Nephron (organoid): ENCODE measurements at regions not wholly inside any gene's neighbourhood (a gene's known extent, or its start where the extent isn't known, plus 50 kb on each side); places are given as distances from the start of the nearest gene placed in this dataset.
"Not testable (repeated sequence)": the region's sequence is repeated elsewhere in the genome, so short reads cannot be mapped to it uniquely, and the experiment has no call there.

ENCODE experiments used
- H3K27ac Mint-ChIP-seq, 3 experiments: 2 replicates each; pipeline ENCODE4 v1.8.0; 2020; ENCODE audit warnings: mixed read lengths in 3 of 3, mild to moderate bottlenecking in 2 of 3, moderate library complexity in 1 of 3
- H3K27me3 Mint-ChIP-seq: 2 replicates; pipeline ENCODE4 v1.8.0; 2021; ENCODE audit warnings: low read depth, mild to moderate bottlenecking, moderate library complexity, mixed read lengths
- H3K36me3 Mint-ChIP-seq: 2 replicates; pipeline ENCODE4 v1.8.0; 2020; ENCODE audit warnings: low read depth, mixed read lengths
- H3K4me1 Mint-ChIP-seq: 2 replicates; pipeline ENCODE4 v1.8.0; 2020; ENCODE audit warnings: mixed read lengths
- H3K4me3 Mint-ChIP-seq, 3 experiments: 2 replicates each; pipeline ENCODE4 v1.8.0; 2020; ENCODE audit warnings: mild to moderate bottlenecking in 3 of 3, mixed read lengths in 3 of 3, moderate library complexity in 2 of 3
- H3K9me3 Mint-ChIP-seq: 2 replicates; pipeline ENCODE4 v1.8.0; 2020; ENCODE audit warnings: mixed read lengths
- TF ChIP-seq, protein P1 (sequence below), 3 experiments: fragments of 200-600 bp; sonication (generic); IDR thresholded peaks; one replicate each; pipeline ENCODE4 v1.5.0; 2021; ENCODE audit warnings: antibody characterized with exemption in 3 of 3; ENCODE audit not compliant: unreplicated experiment in 3 of 3

DNA sequence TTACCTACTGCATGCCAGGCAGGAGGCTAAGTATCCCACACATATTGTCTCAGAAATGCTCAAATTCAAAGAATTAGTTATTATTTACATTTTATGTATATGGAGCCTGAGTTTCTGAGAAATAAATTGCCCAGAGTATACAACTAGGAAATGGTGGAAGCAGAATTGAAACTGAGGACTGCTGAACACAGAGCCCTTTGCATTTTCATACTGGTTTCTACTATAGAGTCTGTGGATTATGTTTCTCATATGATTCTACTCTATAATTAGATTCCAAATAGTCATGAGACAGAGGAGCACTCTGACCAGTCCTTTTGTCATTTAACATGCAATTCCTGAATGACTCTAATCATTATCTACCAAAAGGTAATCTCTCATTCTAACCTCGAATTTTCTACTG lies 254.3 kb downstream of the LMBRD1 start:
- TF ChIP-seq, protein P1, sequence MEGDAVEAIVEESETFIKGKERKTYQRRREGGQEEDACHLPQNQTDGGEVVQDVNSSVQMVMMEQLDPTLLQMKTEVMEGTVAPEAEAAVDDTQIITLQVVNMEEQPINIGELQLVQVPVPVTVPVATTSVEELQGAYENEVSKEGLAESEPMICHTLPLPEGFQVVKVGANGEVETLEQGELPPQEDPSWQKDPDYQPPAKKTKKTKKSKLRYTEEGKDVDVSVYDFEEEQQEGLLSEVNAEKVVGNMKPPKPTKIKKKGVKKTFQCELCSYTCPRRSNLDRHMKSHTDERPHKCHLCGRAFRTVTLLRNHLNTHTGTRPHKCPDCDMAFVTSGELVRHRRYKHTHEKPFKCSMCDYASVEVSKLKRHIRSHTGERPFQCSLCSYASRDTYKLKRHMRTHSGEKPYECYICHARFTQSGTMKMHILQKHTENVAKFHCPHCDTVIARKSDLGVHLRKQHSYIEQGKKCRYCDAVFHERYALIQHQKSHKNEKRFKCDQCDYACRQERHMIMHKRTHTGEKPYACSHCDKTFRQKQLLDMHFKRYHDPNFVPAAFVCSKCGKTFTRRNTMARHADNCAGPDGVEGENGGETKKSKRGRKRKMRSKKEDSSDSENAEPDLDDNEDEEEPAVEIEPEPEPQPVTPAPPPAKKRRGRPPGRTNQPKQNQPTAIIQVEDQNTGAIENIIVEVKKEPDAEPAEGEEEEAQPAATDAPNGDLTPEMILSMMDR (IDR thresholded peaks at IDR 0.05; ENCODE audit: unreplicated experiment in 3 of 3) = no peak
- Mint-ChIP-seq H3K4me1 (no peaks in the 10 kb centered on the region), H3K27me3 (no peaks in the 10 kb centered on the region), H3K36me3 (no peaks in the 10 kb centered on the region), H3K4me3 (no peak overlapping the region), H3K9me3 (no peaks in the 10 kb centered on the region), H3K27ac (no peak overlapping the region)

DNA sequence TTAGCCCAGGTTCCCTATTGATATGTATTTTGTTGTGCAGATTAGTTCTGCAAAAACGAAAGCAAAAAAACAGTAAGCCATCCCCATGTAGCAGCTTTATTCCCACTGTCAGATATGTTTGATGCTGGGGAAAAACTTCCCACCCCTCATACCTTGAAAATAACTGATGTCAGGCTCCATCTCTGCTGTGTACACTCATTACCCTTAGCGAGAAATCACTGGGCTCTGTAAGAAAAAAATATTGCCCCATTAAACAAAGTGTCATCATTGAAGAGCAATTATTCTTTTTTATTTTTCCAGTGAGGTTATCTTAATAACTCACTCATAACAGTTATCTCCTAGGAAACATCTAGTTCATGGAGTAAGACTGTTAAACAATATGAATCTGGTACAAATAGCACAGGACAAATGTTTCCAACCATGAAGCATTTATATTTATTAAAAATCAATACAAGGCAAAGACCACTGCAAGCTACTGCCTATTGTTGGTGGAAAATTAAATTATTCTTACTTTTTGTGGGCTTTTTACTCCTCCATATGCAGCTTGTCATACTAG lies 268.8 kb downstream of the LMBRD1 start:
- Mint-ChIP-seq H3K9me3 (no peaks in the 10 kb centered on the region), H3K4me1 (no peaks in the 10 kb centered on the region), H3K27ac (no peak overlapping the region), H3K27me3 (no peaks in the 10 kb centered on the region), H3K36me3 (no peaks in the 10 kb centered on the region), H3K4me3 (no peak overlapping the region)
- TF ChIP-seq, protein P1 (IDR thresholded peaks at IDR 0.05; ENCODE audit: unreplicated experiment in 3 of 3) = no peak

DNA sequence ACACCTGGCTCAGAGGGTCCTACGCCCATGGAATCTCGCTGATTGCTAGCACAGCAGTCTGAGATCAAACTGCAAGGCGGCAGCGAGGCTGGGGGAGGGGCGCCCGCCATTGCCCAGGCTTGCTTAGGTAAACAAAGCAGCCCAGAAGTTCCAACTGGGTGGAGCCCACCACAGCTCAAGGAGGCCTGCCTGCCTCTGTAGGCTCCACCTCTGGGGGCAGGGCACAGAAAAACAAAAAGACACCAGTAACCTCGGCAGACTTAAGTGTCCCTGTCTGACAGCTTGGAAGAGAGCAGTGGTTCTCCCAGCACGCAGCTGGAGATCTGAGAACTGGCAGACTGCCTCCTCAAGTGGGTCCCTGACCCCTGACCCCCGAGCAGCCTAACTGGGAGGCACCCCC lies 281.3 kb downstream of the LMBRD1 start:
- not testable (repeated sequence) for H3K27me3 Mint-ChIP-seq, H3K36me3 Mint-ChIP-seq, H3K4me1 Mint-ChIP-seq, H3K27ac Mint-ChIP-seq
- Mint-ChIP-seq H3K9me3 (peaks cover 14% of the 10 kb centered on the region), H3K4me3 (peak overlapping the region; percentile 25 to 44 (median 28))

DNA sequence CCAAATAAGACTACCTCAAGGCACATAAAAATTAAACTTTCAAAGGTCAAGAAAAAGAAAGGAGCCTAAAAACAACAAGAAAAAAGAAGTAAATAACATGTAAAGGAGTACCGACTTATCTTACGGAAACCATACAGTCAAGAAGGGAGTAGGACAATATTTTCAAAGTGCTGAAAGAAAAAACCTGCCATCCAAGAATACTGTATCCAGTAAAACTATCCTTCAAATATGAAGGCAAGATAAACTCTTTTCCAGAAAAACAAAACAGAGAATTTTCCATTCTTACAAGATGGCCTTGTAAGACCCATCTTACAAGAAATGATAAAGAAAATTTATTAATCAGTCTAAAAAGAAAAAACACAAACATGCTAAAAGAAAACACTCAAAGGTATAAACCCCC lies 302.2 kb downstream of the LMBRD1 start:
- no peak overlapping the region for H3K27ac Mint-ChIP-seq
- no peaks in the 10 kb centered on the region for H3K36me3 Mint-ChIP-seq
- H3K27me3 Mint-ChIP-seq = no peaks in the 10 kb centered on the region
- H3K4me3 Mint-ChIP-seq = no peak overlapping the region
- no peaks in the 10 kb centered on the region for H3K4me1 Mint-ChIP-seq
- TF ChIP-seq, protein P1 (IDR thresholded peaks at IDR 0.05; ENCODE audit: unreplicated experiment in 3 of 3) = no peak
- H3K9me3 Mint-ChIP-seq = peaks cover 6% of the 10 kb centered on the region

DNA sequence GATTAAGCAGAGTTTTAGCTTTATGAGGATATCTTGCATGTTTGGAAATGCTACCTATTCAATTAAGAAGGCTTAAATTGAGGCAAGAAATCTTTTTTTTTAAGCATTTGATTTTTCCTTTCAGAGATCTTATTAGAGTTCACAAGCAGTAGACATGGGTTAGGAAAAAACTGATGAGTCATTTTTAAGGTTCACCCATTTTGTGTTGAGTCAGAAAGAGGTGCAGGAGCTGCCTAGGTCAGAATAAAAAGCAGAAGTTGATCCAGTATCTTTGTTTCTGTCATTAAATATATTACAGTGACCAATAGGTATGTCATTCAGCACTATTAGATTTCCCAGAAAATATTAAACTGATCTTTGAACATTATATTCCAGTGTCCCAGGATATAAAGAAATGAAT lies 306.8 kb downstream of the LMBRD1 start:
- H3K27me3 Mint-ChIP-seq = no peaks in the 10 kb centered on the region
- peaks cover 11% of the 10 kb centered on the region for H3K9me3 Mint-ChIP-seq
- H3K36me3 Mint-ChIP-seq = no peaks in the 10 kb centered on the region
- TF ChIP-seq, protein P1 (IDR thresholded peaks at IDR 0.05; ENCODE audit: unreplicated experiment in 3 of 3) = no peak
- no peaks in the 10 kb centered on the region for H3K4me1 Mint-ChIP-seq
- H3K27ac Mint-ChIP-seq = no peak overlapping the region
- H3K4me3 Mint-ChIP-seq = no peak overlapping the region

DNA sequence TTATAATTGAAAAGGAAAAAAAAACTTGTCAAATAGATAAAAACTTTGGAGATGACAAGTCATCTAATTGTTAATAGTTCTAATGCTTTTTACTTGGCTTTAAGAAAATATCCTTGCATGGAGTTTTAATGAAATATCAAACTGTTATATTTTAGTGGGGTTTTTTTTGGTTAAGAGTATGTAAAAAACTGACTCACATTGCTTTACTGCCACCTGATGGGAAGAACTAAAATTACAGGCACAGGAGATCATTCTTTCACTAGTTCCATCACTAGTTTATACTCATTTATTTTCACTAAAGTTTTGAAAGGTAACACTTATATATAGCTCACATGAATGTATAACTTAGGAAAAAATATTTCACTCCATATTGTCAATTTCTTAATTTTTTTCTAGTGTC lies 309.1 kb downstream of the LMBRD1 start:
- H3K36me3 Mint-ChIP-seq = no peaks in the 10 kb centered on the region
- no peaks in the 10 kb centered on the region for H3K4me1 Mint-ChIP-seq
- no peak overlapping the region for H3K4me3 Mint-ChIP-seq
- no peak overlapping the region for H3K27ac Mint-ChIP-seq
- peaks cover 8% of the 10 kb centered on the region for H3K9me3 Mint-ChIP-seq
- TF ChIP-seq, protein P1 (IDR thresholded peaks at IDR 0.05; ENCODE audit: unreplicated experiment in 3 of 3) = peak in 1 of 3 experiments; percentile 9
- no peaks in the 10 kb centered on the region for H3K27me3 Mint-ChIP-seq
